ENCODE measurements at regions not wholly inside any gene's neighbourhood (a gene's known extent, or its start where the extent isn't known, plus 50 kb on each side); places are given as distances from the start of the nearest gene placed in this dataset.

DNA sequence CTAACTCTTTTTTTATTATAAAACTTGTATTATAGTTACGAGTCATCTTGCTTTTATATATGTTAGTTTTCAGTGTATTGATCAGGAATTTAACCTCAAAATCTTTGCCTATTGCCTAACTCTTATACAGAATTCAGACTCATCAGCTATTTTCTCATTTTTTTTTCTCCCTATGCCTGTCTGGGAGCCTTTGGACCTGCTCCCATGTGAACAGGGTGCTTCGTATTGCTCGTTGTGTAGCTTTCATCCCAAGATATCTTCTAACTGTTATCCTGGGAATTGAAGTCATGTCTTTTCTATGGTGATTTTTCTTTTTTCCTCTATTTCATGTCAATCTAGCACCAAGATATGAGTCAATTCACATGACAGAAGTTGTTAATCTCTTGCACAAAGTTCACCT is 814.0 kb downstream of the SLC4A3 start:
- TF ChIP-seq PAX5 (IDR thresholded peaks at IDR 0.05; ENCODE audit: insufficient read depth, low read length, severe bottlenecking) = no peak
- TF ChIP-seq POLR2A (IDR thresholded peaks at IDR 0.05; ENCODE audit: low read depth, low read length) = no peak
- TF ChIP-seq TAF1 (IDR thresholded peaks at IDR 0.05; ENCODE audit: low read depth, low read length) = no peak
- no peak for TF ChIP-seq POU2F2 (IDR thresholded peaks at IDR 0.05; ENCODE audit: low read depth, low read length)
- TF ChIP-seq POLR2AphosphoS5 (IDR thresholded peaks at IDR 0.05; ENCODE audit: low read depth, low read length) = no peak
- TF ChIP-seq SPI1 (IDR thresholded peaks at IDR 0.05; ENCODE audit: low read depth, low read length) = no peak
- no peak for FAIRE-seq

DNA sequence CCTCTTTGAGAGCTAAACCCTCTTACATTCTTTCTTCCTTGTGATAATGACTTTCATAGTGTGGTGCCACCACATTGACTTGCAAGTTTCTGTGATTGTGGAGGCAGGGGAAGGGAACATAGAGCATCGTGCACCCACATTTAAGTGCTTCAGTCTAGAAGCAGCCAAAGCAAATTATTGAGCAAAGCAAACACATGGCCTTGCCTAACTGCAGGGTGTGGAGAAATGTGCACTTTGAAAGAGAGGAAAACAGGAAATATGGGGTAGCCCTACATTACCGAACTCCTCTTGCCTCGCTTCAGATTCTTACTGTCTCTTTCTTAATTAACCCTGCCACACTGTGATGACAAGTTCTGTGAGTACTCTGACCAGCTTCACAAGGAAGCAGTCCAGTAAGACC is 814.6 kb downstream of the SLC4A3 start:
- no peak for TF ChIP-seq POLR2A (IDR thresholded peaks at IDR 0.05; ENCODE audit: low read depth, low read length)
- TF ChIP-seq TAF1 (IDR thresholded peaks at IDR 0.05; ENCODE audit: low read depth, low read length) = no peak
- no peak for TF ChIP-seq POU2F2 (IDR thresholded peaks at IDR 0.05; ENCODE audit: low read depth, low read length)
- no peak for TF ChIP-seq PAX5 (IDR thresholded peaks at IDR 0.05; ENCODE audit: insufficient read depth, low read length, severe bottlenecking)
- TF ChIP-seq SPI1 (IDR thresholded peaks at IDR 0.05; ENCODE audit: low read depth, low read length) = no peak
- no peak for FAIRE-seq
- no peak for DNase-seq (ENCODE audit: insufficient read length, low spot score)

More for the DNA sequence above, 814.0 kb downstream of the SLC4A3 start:
- DNase-seq (ENCODE audit: insufficient read length, low spot score) = no peak

DNA sequence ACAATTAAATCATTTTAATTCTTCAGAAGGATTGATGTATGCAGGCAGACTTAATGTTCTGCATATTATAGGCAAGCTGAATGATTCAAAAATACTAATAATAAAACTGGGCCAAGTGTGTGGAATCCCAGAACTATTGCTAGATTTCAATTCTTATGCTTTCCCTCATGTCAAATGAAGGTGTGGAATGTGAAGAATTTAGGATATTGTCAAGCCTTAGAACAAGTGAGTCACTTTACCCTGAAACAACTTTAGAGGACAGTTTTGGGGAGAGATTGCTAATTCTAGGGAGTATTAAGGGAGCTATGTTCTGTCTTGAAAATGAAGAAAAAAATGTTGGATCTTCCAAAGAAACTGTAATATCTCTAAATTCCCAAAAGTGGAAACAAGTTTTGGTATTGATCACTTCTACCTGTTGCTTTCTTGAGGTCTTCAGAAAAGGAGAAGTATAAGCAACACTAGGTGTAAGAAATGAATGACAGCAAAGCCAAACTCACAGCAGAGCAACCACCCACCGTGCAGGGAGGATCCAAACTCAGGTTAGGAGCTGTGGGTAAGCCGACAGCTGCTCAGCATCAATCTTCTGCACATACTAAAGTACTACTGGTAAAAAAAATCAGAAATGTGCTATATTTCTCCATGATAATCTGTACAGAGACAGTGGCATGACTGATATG is 818.1 kb downstream of the SLC4A3 start:
- FAIRE-seq (no peak), DNase-seq (ENCODE audit: insufficient read length, low spot score) (no peak)
- TF ChIP-seq TAF1 (IDR thresholded peaks at IDR 0.05; ENCODE audit: low read depth, low read length) = no peak
- no peak for TF ChIP-seq POLR2A (IDR thresholded peaks at IDR 0.05; ENCODE audit: low read depth, low read length)
- no peak for TF ChIP-seq POU2F2 (IDR thresholded peaks at IDR 0.05; ENCODE audit: low read depth, low read length)
- no peak for TF ChIP-seq PAX5 (IDR thresholded peaks at IDR 0.05; ENCODE audit: insufficient read depth, low read length, severe bottlenecking)
- no peak for TF ChIP-seq SPI1 (IDR thresholded peaks at IDR 0.05; ENCODE audit: low read depth, low read length)
- no peak for TF ChIP-seq POLR2AphosphoS5 (IDR thresholded peaks at IDR 0.05; ENCODE audit: low read depth, low read length)

DNA sequence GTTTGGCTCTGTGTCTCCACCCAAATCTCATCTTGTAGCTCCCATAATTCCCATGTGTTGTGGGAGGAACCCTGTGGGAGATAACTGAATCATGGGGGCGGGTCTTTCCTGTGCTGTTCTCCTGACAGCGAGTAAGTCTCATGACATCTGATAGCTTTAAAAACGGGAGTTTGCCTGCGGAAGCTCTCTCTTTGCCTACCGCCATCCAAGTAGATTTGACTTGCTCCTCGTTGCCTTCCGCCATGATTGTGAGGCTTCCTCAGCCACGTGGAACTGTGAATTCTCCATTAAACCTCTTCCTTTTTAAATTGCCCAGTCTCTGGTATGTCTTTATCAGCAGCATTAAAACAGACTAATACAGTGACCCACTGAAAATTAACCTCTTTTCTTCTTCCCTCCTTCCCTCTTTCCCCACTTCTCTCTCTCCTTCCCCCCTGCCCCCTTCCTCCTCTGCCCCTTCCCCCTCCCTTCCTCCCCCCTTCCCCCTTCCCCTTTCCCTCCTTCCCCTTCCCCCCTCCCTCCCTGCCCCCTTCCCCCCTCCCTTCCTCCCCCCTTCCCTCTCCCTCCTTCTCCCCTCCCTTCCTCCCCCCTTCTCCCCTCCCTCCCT is 818.8 kb downstream of the SLC4A3 start:
- FAIRE-seq = no peak
- DNase-seq (ENCODE audit: insufficient read length, low spot score) = no peak
- TF ChIP-seq POU2F2 (IDR thresholded peaks at IDR 0.05; ENCODE audit: low read depth, low read length) = no peak
- TF ChIP-seq POLR2A (IDR thresholded peaks at IDR 0.05; ENCODE audit: low read depth, low read length) = no peak
- TF ChIP-seq SPI1 (IDR thresholded peaks at IDR 0.05; ENCODE audit: low read depth, low read length) = no peak
- no peak for TF ChIP-seq POLR2AphosphoS5 (IDR thresholded peaks at IDR 0.05; ENCODE audit: low read depth, low read length)
- TF ChIP-seq PAX5 (IDR thresholded peaks at IDR 0.05; ENCODE audit: insufficient read depth, low read length, severe bottlenecking) = no peak
- no peak for TF ChIP-seq TAF1 (IDR thresholded peaks at IDR 0.05; ENCODE audit: low read depth, low read length)

DNA sequence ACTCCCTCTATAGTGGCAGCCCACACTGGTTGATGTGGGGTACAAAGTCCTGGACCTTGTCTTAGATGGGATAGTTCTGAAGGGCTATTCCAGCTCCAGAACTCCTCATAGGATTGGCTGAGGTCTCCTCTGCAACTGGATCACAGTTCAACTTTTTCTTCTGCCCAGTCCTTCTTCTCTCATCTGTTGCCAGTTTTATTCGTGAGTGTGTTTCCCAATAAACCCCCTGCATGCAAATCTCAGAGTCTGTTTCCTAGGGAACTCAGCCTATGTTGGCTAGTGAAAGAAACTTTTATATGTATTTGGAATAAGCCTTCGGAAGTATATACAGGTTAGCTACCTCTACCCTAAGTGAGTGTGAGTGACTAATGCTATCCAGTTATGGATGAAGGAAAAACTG is 823.4 kb downstream of the SLC4A3 start:
- TF ChIP-seq POU2F2 (IDR thresholded peaks at IDR 0.05; ENCODE audit: low read depth, low read length) (no peak), POLR2AphosphoS5 (IDR thresholded peaks at IDR 0.05; ENCODE audit: low read depth, low read length) (no peak), TAF1 (IDR thresholded peaks at IDR 0.05; ENCODE audit: low read depth, low read length) (no peak), POLR2A (IDR thresholded peaks at IDR 0.05; ENCODE audit: low read depth, low read length) (no peak), PAX5 (IDR thresholded peaks at IDR 0.05; ENCODE audit: insufficient read depth, low read length, severe bottlenecking) (no peak), SPI1 (IDR thresholded peaks at IDR 0.05; ENCODE audit: low read depth, low read length) (no peak)
- DNase-seq (ENCODE audit: insufficient read length, low spot score) (no peak), FAIRE-seq (no peak)

DNA sequence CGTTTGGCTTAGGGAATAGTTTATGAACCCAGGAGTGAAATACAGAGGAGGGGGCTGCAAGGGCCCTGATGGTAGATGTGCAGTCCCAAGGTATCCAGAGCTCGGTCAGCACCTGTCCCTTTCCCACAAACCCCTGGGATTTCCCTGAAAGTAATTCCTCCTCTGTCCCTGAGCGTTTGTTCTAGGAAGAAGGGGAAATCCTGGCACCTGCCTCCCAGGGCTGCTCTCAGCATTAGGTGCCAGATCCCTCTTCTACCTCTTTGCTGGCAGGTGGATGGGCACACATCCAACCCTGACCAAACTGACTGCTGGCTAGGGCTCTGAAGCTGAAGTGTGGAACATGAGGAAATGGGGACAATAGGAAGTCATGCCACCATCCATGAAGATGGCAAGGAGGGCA is 824.0 kb downstream of the SLC4A3 start:
- FAIRE-seq (no peak), DNase-seq (ENCODE audit: insufficient read length, low spot score) (no peak)
- TF ChIP-seq SPI1 (IDR thresholded peaks at IDR 0.05; ENCODE audit: low read depth, low read length) (no peak), POU2F2 (IDR thresholded peaks at IDR 0.05; ENCODE audit: low read depth, low read length) (no peak), TAF1 (IDR thresholded peaks at IDR 0.05; ENCODE audit: low read depth, low read length) (no peak), POLR2AphosphoS5 (IDR thresholded peaks at IDR 0.05; ENCODE audit: low read depth, low read length) (no peak), PAX5 (IDR thresholded peaks at IDR 0.05; ENCODE audit: insufficient read depth, low read length, severe bottlenecking) (no peak), POLR2A (IDR thresholded peaks at IDR 0.05; ENCODE audit: low read depth, low read length) (no peak)

DNA sequence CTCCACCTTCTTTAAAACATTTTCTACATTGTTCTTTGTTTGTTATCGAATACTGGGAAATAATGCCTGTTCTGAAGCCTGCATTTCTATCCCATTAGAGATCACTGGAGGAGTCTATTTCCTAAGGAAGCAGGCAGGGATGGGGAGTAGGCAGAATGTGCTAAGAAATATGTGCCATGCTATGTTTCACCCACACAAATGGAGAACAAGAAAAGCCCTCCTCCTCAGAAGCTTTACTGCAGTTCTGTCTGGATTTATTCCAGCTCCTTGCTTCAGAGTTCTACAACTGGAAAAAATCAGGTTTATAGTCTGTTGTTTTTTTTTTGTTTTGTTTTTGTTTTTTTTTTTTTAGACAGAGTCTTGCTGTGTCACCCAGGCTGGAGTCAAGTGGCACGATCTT is 825.1 kb downstream of the SLC4A3 start:
- no peak for FAIRE-seq
- no peak for DNase-seq (ENCODE audit: insufficient read length, low spot score)
- TF ChIP-seq TAF1 (IDR thresholded peaks at IDR 0.05; ENCODE audit: low read depth, low read length) (no peak), POU2F2 (IDR thresholded peaks at IDR 0.05; ENCODE audit: low read depth, low read length) (no peak), POLR2A (IDR thresholded peaks at IDR 0.05; ENCODE audit: low read depth, low read length) (no peak)

DNA sequence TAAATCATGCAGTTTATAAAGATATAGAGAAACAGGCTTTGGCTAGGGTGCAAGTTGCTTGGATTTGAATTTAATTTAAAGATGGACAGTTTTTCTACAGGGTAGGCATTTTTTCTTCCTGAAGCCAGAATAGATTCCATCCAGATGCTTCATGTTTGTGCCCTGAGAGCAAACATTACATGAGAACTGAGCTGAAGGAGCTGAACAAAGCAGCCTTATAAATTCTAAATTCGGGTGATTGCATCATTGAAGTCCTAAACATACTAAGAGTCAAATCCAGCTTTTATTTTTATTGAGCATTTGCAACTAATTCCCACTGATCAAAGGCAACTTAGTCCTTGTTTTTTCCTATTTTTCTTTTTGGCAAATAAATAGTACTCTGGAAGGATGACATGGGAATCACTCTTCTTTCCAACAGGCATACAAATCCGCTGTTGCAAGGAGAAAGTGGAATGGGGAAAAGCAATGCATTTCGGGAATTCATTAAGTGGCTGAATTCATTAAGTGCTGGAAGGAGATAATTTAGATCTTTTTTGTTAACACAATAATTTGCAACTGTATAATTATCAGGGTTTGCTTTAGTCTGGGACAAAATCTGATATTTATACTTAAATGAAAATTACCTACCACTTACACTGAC is 828.0 kb downstream of the SLC4A3 start:
- FAIRE-seq (no peak), DNase-seq (ENCODE audit: insufficient read length, low spot score) (no peak)
- TF ChIP-seq TAF1 (IDR thresholded peaks at IDR 0.05; ENCODE audit: low read depth, low read length) (no peak), POU2F2 (IDR thresholded peaks at IDR 0.05; ENCODE audit: low read depth, low read length) (no peak), PAX5 (IDR thresholded peaks at IDR 0.05; ENCODE audit: insufficient read depth, low read length, severe bottlenecking) (no peak), POLR2A (IDR thresholded peaks at IDR 0.05; ENCODE audit: low read depth, low read length) (no peak), POLR2AphosphoS5 (IDR thresholded peaks at IDR 0.05; ENCODE audit: low read depth, low read length) (no peak), SPI1 (IDR thresholded peaks at IDR 0.05; ENCODE audit: low read depth, low read length) (no peak)

DNA sequence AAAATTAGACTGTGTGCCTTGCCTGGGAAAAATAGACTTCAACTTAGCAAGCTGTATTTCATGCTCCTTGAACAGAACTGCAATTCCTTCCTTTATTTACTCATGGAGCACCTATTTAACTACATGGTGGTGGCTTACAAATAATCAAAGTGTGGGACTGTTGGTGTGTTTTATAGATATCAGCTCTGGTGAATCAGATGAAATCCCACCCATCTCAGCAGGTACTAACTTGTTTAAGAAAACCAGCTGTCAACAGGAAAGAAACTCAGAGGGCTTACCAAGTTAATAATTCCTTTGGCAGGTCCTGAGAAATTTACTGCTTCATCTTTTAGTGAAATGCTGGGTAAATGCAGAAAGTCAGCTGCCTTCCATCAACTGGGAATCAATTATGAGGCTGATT is 830.6 kb downstream of the SLC4A3 start:
- FAIRE-seq (no peak), DNase-seq (ENCODE audit: insufficient read length, low spot score) (no peak)
- TF ChIP-seq PAX5 (IDR thresholded peaks at IDR 0.05; ENCODE audit: insufficient read depth, low read length, severe bottlenecking) = no peak
- TF ChIP-seq POU2F2 (IDR thresholded peaks at IDR 0.05; ENCODE audit: low read depth, low read length) = no peak
- TF ChIP-seq POLR2A (IDR thresholded peaks at IDR 0.05; ENCODE audit: low read depth, low read length) = no peak
- TF ChIP-seq SPI1 (IDR thresholded peaks at IDR 0.05; ENCODE audit: low read depth, low read length) = no peak
- TF ChIP-seq POLR2AphosphoS5 (IDR thresholded peaks at IDR 0.05; ENCODE audit: low read depth, low read length) = no peak
- no peak for TF ChIP-seq TAF1 (IDR thresholded peaks at IDR 0.05; ENCODE audit: low read depth, low read length)
